GM18505 (cell line): ENCODE measurements at regions not wholly inside any gene's neighbourhood (a gene's known extent, or its start where the extent isn't known, plus 50 kb on each side); places are given as distances from the start of the nearest gene placed in this dataset.

ENCODE experiments used
- ATAC-seq: cut with Tn5 transposase; IDR thresholded peaks from one replicate; pipeline ENCODE4 v1.9.1; 2021; ENCODE audit not compliant: unreplicated experiment
- POLR2A ChIP-seq: IDR thresholded peaks from 4 replicates; pipeline ENCODE4 v1.6.1; 2011; ENCODE audit warnings: borderline replicate concordance; ENCODE audit not compliant: insufficient read depth, insufficient read length; ENCODE audit errors: extremely low read depth

- no peak for ATAC-seq
- TF ChIP-seq POLR2A = no peak
Observed at GRCh38 chr14:101482066-101482465, 79.2 kb upstream of the DIO3 start.

DNA sequence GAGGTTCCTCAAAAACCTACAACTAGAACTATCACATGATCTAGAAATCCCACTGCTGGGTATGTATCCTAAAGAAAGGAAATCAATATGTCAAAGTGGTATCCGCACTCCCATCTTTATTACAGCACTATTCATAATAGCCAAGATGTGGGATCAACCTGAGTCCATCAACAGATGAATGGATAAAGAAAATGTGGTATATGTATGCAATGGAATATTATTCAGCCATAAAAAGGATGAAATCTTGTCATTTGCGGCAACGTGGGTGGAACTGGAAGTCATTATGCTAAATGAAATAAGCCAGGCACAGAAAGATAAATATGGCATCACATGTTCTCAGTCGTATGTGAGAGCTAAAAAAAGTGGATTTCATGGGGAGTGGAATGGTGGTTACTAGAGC, 77.5 kb upstream of the DIO3 start:
- ATAC-seq = no peak
- no peak for TF ChIP-seq POLR2A

DNA sequence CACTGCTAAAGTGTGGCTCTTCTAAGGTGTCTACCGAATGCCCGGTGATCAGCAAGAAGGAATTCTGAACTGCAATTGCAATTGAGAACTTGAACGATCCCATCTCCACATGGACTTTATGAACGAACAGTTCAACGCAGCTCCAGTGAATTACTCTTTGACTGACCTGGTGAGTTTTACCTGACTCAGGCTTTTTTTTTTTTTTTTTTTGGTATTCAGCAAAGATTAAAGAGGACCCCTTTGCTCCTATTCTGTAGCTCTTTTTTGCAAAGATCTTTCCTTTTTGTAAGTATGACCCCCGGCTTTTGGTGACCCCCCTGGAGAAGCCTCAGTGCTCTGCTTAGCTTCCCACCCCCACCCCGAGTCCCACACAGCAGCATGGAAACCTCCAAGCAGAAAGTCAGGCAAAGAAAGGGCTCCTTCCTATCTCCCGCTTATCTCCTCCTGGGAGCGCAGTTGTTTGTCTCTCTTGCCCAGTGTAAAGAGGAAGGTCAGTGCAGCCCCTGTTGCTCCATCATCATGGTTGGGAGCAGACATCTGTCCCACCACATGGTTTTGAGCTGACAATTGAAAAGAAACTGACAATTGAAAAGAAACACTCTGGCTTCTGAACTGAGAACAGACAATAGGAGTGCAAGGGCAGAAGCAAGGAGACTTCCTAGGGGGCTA, 72.1 kb upstream of the DIO3 start:
- no peak for TF ChIP-seq POLR2A
- no peak for ATAC-seq

DNA sequence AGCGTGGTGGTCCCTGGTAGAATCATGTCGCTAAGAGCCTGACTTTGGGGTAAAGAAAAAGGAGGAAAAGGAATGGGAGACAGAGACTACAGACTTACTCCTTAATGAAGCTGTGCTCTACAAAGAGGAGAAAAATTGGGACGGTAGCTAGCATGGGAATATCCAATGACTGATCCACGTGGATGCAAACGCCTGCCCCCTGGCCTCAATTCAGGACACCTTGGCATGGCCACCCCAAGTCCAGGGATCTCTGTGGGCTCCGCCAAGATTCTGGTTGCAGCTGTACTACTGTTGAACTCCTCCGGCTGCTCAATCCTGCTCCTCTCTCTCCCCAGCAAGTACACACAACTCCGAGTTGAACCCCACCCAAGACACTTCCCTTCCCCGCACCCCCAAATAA, 70.5 kb upstream of the DIO3 start:
- no peak for TF ChIP-seq POLR2A
- no peak for ATAC-seq

DNA sequence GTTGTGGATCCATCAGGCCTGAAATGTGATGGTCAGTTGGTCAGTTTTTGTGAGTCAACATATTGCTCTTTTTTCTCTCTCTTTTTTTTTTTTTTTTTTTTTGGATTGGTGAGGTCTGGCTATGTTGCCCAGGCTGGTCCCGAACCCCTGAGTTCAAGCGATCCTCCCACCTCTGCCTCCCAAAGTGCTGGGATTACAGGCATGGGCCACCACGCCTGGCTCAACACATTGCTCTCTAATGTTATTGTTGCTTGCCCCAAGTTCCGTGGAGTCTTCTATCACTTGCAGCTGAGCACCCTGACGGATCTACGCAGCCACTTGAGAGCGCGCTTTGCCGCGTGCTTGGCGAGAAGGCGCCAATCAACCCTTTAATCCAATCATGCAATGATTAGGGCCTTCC, 69.5 kb upstream of the DIO3 start:
- ATAC-seq = no peak
- no peak for TF ChIP-seq POLR2A

DNA sequence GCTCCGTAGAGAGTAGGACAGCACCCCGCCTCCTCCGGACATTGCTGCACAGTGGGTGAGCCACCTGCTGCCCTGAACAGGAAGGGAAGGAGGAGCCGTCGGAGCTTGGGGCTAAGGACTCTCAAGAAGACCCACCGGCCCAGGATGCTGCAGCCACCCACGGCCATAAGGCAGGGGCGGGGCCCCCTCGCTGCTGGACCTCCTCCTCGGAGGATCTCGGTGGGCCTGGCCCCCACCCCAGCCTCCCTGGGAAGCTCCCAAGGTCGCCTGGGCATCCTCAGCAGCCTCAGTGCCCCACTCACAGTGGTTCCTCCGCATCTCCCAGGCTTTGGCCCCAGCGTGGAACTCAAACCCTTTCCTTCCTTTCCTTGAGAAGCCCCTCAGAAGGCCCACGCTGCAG, 68.6 kb upstream of the DIO3 start:
- TF ChIP-seq POLR2A = no peak
- no peak for ATAC-seq

- no peak for TF ChIP-seq POLR2A
- no peak for ATAC-seq
Observed at GRCh38 chr14:101494826-101495225, 66.5 kb upstream of the DIO3 start.

DNA sequence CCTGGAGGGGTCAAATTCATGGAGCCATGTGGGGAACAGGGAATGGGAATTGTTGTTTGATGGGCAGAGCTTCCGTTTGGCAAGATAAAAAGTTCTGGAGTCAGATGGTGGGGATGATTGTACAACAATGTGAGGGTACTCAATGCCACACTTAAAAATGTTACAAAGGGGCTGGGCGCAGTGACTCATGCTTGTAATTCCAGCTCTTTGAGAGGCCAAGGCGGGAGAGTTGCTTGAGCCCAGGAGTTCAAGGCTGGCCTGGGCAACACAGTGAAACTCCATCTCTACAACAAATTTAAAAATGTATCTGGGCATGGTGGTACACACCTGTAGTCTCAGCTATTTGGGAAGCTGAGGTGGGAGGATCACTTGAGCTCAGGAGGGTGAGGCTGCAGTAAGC, 66.0 kb upstream of the DIO3 start:
- no peak for ATAC-seq

DNA sequence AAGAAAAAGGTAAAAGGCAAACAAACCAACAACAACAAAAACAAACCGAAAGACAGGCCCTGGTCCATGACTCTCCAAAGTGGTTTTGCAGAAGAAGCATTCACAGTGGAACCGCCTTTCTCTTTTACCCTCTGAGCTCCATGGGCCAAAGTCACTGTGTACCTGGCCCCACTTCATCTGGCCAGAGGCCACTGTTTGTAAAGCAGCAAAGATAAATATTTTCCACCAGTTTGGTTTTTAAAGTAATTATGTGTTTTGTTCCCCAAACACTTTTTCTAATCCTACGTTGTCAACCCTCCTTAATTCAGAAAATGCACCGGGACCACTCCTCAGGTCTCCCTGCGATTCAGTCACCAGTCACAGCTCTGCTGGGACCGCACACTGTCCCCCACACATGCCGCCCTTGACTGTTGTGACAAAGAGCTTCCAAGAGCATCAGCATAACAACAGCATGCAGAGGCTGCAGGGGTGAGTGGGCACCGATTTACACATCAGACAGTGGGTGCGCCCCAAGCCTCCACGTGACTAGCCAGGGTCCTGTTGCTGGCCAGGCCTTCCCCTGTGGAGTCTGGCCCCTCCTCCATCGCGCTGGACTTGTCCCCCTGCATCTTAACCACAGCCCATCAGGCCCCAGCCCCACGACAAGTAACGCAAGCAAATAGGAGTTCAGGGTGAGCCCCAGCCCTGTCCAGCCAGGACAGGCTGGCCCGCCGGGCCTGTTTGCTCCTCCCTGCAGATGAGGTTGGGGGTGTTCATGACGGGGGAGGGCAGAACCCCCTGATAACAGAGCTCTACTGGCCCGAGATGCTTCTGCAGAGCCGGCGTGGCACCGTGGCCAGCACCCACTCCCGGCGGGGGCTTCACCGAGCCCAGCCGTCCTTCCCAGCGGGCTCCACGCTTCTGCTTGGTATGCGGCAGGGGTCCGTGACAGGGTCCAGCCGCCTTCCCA, 65.2 kb upstream of the DIO3 start:
- ATAC-seq = no peak
- no peak for TF ChIP-seq POLR2A

More for the DNA sequence above, 66.0 kb upstream of the DIO3 start:
- no peak for TF ChIP-seq POLR2A

DNA sequence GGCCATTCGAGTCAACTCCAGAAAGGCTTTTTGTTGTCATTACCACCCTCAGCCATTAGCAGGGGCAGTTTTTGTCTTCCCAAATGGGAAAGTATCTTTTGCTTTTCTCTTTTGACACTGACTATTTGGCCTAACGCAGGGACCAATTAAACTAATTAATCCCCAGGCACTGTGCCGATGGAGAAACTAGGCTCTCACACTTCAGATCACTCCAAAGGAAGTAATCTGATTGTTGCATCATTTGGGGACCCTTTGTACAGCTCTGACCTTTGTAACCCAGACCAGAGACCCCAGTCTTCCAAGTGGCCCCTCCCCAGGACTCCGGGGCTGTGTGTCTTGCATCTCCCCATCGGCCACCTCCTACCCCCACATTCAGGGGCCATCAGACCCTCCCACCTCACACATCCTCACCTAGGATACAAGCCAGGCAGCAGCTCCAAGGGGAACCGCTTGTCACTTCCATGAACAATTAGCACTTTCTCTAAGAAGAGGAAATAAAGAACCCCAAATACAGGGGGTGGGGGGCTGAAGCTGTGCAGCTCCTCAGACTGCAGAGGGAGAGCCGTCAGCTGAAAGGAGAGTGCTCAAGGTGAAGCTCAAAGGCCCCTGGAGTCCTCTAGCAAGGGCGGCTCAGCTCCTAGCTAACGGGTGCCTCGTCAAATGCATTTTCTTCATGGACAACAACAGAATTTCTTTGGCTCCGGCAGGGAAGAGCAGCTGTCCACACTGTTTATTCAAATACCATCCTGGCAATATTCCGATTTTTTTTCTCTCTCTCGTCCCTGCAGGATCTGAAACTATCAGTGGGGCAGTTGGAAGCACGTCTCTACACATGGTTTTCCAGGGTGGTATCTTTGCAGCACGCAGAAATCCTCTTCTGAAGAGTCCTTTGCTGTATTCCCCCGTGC, 64.3 kb upstream of the DIO3 start:
- no peak for ATAC-seq

GRCh38 chr14:101497684-101498525, 63.4 kb upstream of the DIO3 start:
- no peak for TF ChIP-seq POLR2A
- ATAC-seq = no peak

More for the DNA sequence above, 64.3 kb upstream of the DIO3 start:
- TF ChIP-seq POLR2A = no peak

GRCh38 chr14:101498526-101498860, 62.8 kb upstream of the DIO3 start:
- ATAC-seq = no peak
- no peak for TF ChIP-seq POLR2A
